NOMO-1 treated with DMSO at 0.1 percent for 48 hours (cell line): ENCODE measurements at regions not wholly inside any gene's neighbourhood (a gene's known extent, or its start where the extent isn't known, plus 50 kb on each side); places are given as distances from the start of the nearest gene placed in this dataset.

ENCODE experiments used
- DNase-seq: peaks from one replicate; lab custom pipeline; 2025; ENCODE audit not compliant: unreplicated experiment; lab: John Stamatoyannopoulos, UW

DNA sequence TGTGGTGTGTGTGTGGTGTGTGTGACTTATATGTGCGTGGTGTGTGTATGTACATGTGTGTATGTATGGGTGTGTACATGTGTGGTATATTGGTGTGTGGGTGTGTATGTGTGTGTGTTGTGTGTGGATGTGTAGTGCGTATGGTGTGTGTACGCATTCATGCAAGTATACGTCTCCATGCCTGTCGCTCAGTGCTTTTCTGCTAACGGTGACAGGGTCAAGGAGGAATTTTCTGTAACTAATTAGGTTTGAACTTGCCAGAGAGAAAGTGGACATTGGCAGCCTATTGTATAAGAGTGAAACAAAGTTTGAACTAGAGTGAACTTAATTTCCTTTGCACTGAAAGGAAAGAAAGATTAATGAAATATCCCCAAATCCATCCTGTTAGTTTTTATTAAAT, 120.9 kb upstream of the GSC start:
- DNase-seq = no peak

- no peak for DNase-seq
Observed at GRCh38 chr14:94889520-94890312, 119.8 kb upstream of the GSC start.

GRCh38 chr14:94888121-94888520, 118.2 kb upstream of the GSC start:
- no peak for DNase-seq

DNA sequence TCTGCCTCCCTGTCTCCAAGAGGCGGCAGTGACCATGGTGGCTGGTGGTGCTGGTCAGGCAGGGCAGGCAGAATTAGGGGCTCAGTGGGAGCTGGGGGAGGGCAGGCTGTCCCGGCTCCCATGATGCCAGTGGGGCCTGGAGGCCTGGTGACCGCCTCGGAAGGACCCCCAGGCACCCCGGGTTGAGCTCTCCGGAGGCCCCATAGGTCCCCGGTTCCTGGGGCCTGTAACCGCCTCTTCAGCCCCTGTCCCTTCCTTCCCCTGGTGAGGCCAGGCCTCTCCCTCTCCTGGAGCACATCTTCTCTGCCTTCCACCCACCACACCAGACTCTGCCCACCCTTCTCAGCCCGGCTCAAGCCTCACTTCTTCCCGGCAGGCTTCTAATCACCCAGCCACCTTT, 117.7 kb upstream of the GSC start:
- no peak for DNase-seq

GRCh38 chr14:94886931-94887330, 117.0 kb upstream of the GSC start:
- no peak for DNase-seq

- no peak for DNase-seq
Observed at GRCh38 chr14:94885481-94886155, 115.7 kb upstream of the GSC start.

- DNase-seq = no peak
Observed at GRCh38 chr14:94884616-94885230, 114.8 kb upstream of the GSC start.

- DNase-seq = no peak
Observed at GRCh38 chr14:94882401-94882800, 112.5 kb upstream of the GSC start.

GRCh38 chr14:94880876-94881275, 111.0 kb upstream of the GSC start:
- no peak for DNase-seq

- no peak for DNase-seq
Observed at GRCh38 chr14:94880106-94880505, 110.2 kb upstream of the GSC start.

DNA sequence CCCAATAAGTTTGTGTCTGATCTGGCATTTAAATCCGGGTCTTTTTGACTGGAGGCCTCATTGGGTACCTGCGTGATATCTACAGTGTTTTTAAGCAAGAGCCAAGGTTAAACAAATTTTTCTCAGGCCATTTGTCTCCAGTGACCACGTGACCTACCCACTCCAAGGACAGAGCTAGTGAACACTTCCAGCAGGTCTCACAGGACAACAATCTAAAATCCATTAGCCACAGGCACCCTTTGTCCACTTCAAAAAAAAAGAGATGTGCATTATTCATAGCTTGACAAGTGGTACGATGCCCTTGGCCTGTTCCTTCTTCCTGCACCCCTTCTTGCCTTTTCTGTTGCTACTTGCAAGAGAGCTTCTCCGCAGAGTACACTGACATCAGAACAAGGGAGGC, 109.6 kb upstream of the GSC start:
- DNase-seq = no peak

GRCh38 chr14:94876306-94876705, 106.4 kb upstream of the GSC start:
- no peak for DNase-seq

DNA sequence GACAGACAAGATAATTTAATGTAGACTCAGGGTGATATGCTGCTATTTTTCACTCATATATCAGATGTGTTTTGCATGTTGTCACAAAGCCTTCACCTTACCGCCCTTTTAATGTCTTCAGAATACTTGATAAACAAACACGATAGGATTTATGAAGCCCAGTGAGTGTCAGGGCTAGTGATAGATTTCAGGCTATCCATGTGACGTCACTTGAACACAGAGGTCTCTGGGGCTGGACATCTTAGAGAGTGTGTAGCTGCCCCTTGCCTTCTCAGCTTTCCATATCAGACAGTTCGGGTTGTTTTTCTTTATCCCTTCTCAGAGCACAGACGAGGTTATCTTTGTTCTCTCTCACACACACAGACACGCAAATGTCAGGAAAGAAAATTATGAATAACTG, 105.3 kb upstream of the GSC start:
- no peak for DNase-seq

DNA sequence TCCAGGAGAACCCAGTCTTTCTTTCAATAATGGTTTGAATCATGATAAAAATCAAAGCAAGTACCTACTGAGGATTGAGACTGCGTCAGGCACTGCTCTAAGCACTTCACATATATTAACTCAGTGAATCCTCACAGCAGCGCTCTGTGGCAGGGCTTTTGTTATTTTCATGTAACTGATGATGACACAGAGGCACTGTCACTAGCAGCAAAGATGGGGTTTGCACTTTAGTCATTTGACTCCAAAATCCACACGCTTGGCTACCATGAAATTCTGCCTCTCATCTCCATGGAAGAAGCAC, 98.8 kb upstream of the GSC start:
- no peak for DNase-seq

DNA sequence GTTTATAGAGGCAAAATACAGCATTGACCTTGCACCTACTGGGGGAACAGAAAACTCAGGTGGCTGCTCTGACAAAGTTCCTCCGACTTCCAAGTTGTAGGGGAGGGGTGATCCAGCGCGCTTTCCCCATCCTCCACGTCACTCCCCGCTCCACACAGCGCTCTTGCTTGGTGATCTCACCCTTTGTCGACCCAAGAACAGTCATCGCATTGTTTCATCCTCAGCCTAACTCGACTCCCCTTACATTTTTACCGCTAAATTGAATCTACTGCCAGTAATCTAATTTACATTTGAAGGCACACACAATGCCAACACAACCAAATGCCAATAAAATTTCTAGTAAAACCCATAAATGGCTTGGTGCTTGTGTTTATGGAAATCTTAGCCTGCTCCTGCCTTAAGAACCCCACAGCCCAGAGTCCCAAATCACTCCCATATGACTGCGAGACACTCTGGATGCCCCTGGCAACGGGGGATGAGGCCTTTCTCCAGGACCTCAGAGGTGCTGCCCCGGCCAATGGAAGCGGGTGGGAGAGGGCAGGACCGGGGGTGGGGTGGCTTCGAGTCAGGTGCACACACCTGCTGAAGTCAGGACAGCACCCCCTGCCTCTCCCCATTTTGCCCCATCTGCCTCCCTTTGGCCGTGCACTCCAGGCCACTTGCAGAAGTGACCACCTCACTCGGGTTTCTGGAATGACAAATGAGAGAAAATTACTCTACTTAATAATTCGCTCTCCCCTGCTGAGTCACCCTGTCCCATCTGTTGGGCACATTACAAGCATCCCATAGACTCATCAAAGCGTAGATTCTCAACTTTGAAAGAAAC, 98.2 kb upstream of the GSC start:
- no peak for DNase-seq

GRCh38 chr14:94867209-94867608, 97.3 kb upstream of the GSC start:
- DNase-seq = no peak

DNA sequence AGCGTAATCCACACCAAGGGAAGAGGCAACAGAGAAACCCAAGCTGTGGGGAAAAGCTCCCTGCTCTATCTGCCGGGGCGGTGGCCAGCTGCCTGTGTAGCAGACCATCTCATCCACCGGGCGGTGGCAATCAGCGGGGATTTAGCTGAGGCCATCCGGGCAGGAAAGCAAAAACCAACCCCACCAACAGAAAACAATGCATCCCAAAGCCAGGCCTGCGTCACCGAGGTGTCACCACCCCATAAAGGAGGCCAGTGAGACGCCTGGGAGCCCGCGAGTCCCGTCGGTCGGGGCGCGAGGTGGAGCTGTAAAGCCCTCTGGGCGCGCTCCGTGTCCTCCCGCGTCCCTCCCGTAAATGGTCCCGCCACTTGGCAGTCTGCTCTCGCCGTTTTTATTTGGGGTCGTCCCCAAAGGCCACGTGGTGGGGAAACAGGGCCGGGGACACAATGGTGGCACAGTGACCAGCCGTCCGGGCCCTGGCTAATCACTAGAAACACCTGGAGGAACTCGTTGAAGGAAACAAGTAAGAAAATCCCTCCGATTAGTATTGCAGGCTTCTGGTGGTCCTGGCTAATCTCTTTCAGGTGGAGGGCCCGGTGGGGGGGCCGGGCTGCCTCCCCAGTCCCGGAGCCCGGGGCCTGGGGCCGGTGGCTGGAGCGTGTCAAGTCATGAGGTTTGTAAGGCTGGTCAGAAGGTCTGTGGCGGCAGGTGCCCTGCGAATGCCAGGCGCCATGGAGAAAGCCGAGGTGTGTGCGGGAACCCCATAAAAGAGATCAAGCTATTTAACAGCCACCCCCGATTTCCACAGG, 94.7 kb upstream of the GSC start:
- DNase-seq = no peak

DNA sequence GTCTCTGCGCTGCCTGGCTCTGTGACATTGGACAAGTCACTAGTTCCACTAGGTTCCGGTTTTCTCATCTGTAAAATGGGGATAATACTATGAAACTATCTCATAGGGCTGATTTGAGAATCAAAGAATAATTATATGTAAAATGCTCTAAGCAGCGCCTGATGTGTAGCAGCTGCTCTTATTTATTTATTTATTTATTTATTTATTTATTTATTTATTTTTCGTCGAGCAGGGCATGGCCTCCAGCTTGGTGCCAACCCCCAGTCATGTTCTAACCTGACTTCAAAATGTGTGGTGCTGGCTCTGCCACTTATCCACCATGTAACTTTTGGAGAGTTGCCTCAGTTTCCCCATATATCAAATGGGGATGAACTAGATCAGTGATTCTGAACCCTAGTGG, 93.5 kb upstream of the GSC start:
- DNase-seq = no peak

GRCh38 chr14:94857950-94858349, 88.0 kb upstream of the GSC start:
- DNase-seq = no peak

DNA sequence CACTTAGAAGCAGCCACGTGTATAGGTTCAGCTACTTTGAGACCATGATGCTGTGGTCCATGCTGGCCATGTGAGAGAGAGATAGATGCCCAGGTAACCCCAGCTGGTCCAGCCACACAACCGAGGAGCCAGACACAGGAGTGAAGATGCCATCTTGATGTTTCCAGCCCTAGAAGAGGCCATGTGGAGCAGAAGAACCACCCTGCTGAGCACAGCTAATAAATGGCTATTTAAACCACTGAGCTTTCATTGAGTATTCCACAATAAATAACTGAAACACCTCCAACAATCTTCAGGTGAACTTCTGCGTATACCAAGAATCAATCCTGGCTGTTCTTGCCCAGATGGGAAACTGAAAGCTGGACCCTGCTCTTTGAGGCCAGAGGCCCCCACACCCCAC, 84.0 kb upstream of the GSC start:
- DNase-seq = no peak
